ENCODE measurements at regions not wholly inside any gene's neighbourhood (a gene's known extent, or its start where the extent isn't known, plus 50 kb on each side); places are given as distances from the start of the nearest gene placed in this dataset.

- TF ChIP-seq CTCF (IDR thresholded peaks at IDR 0.05; ENCODE audit: low read length), result no peak
- no peak for TF ChIP-seq EZH2 (optimal IDR thresholded peaks at IDR 0.05; ENCODE audit: low read depth, low read length)
- no peak for TF ChIP-seq EZH2phosphoT487 (IDR thresholded peaks at IDR 0.05; ENCODE audit: low read length)
Observed at GRCh38 chr2:852168-852567, 98.5 kb upstream of the SNTG2 start.

All from MM.1S (cell line).